ENCODE measurements at regions not wholly inside any gene's neighbourhood (a gene's known extent, or its start where the extent isn't known, plus 50 kb on each side); places are given as distances from the start of the nearest gene placed in this dataset.

- Histone ChIP-seq H3F3A (replicated peaks; ENCODE audit: low read depth) (no peaks in the 10 kb centered on the region), H4K20me1 (replicated peaks; ENCODE audit: insufficient read depth) (no peaks in the 10 kb centered on the region), H3K4me1 (ENCODE audit: insufficient read depth) (no peaks in the 10 kb centered on the region), H3K27me3 (ENCODE audit: insufficient read depth) (no peaks in the 10 kb centered on the region), H3K36me3 (ENCODE audit: insufficient read depth) (no peaks in the 10 kb centered on the region), H3K27ac (ENCODE audit: low read depth) (no peak overlapping the region), H3K79me2 (replicated peaks; ENCODE audit: insufficient read depth) (no peaks in the 10 kb centered on the region), H3K4me3 (no peak overlapping the region), H3K9me2 (ENCODE audit: insufficient read depth) (0 out of 2 replicates have a peak, but pooled peaks cover 3% of the 10 kb centered on the region), H2AFZ (no peak overlapping the region), H3K4me2 (no peak overlapping the region)
- H3K4me3 Mint-ChIP-seq: no peak overlapping the region
- ATAC-seq: no peak
- no peak overlapping the region for H3K27ac Mint-ChIP-seq
- DNase-seq (ENCODE audit: low spot score): no peak
- TF ChIP-seq EZH2phosphoT487 (IDR thresholded peaks at IDR 0.05; ENCODE audit: unreplicated experiment) (no peak), POLR2AphosphoS5 (IDR thresholded peaks at IDR 0.05; ENCODE audit: low read depth) (no peak), STAT1 (IDR thresholded peaks at IDR 0.05; ENCODE audit: unreplicated experiment) (no peak)
- no peaks in the 10 kb centered on the region for H3K36me3 Mint-ChIP-seq (ENCODE audit: low read depth)
- peaks cover 2% of the 10 kb centered on the region for H3K27me3 Mint-ChIP-seq (ENCODE audit: insufficient read depth, low read depth, poor library complexity)
- no peaks in the 10 kb centered on the region for H3K9me3 Mint-ChIP-seq
- H3K4me1 Mint-ChIP-seq: peaks cover 3% of the 10 kb centered on the region; the same call in 1 of the 3 replicates
Measured at GRCh38 chr18:47313901-47314300, 62.4 kb upstream of the SKOR2 start.

- H3K36me3 Mint-ChIP-seq (ENCODE audit: low read depth): no peaks in the 10 kb centered on the region
- no peak overlapping the region for H3K4me3 Mint-ChIP-seq
- DNase-seq (ENCODE audit: low spot score) (no peak), ATAC-seq (no peak)
- Histone ChIP-seq H3K4me2 (no peak overlapping the region), H3K27ac (ENCODE audit: low read depth) (no peak overlapping the region), H2AFZ (no peak overlapping the region), H3K79me2 (replicated peaks; ENCODE audit: insufficient read depth) (no peaks in the 10 kb centered on the region), H3K4me1 (ENCODE audit: insufficient read depth) (no peaks in the 10 kb centered on the region), H3K27me3 (ENCODE audit: insufficient read depth) (no peaks in the 10 kb centered on the region), H3K4me3 (no peak overlapping the region), H4K20me1 (replicated peaks; ENCODE audit: insufficient read depth) (no peaks in the 10 kb centered on the region), H3K9me2 (ENCODE audit: insufficient read depth) (0 out of 2 replicates have a peak, but pooled peaks cover 3% of the 10 kb centered on the region), H3K36me3 (ENCODE audit: insufficient read depth) (no peaks in the 10 kb centered on the region), H3F3A (replicated peaks; ENCODE audit: low read depth) (no peaks in the 10 kb centered on the region)
- H3K9me3 Mint-ChIP-seq: no peaks in the 10 kb centered on the region
- no peak overlapping the region for H3K27ac Mint-ChIP-seq
- peaks cover 2% of the 10 kb centered on the region for H3K27me3 Mint-ChIP-seq (ENCODE audit: insufficient read depth, low read depth, poor library complexity)
- H3K4me1 Mint-ChIP-seq: peaks cover 3% of the 10 kb centered on the region; the same call in 1 of the 3 replicates
- TF ChIP-seq, protein P1, sequence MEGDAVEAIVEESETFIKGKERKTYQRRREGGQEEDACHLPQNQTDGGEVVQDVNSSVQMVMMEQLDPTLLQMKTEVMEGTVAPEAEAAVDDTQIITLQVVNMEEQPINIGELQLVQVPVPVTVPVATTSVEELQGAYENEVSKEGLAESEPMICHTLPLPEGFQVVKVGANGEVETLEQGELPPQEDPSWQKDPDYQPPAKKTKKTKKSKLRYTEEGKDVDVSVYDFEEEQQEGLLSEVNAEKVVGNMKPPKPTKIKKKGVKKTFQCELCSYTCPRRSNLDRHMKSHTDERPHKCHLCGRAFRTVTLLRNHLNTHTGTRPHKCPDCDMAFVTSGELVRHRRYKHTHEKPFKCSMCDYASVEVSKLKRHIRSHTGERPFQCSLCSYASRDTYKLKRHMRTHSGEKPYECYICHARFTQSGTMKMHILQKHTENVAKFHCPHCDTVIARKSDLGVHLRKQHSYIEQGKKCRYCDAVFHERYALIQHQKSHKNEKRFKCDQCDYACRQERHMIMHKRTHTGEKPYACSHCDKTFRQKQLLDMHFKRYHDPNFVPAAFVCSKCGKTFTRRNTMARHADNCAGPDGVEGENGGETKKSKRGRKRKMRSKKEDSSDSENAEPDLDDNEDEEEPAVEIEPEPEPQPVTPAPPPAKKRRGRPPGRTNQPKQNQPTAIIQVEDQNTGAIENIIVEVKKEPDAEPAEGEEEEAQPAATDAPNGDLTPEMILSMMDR (conservative IDR thresholded peaks at IDR 0.05; ENCODE audit: low read depth in 2 of 2): no peak
- TF ChIP-seq, protein P2, sequence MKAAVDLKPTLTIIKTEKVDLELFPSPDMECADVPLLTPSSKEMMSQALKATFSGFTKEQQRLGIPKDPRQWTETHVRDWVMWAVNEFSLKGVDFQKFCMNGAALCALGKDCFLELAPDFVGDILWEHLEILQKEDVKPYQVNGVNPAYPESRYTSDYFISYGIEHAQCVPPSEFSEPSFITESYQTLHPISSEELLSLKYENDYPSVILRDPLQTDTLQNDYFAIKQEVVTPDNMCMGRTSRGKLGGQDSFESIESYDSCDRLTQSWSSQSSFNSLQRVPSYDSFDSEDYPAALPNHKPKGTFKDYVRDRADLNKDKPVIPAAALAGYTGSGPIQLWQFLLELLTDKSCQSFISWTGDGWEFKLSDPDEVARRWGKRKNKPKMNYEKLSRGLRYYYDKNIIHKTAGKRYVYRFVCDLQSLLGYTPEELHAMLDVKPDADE (IDR thresholded peaks at IDR 0.05): no peak
- no peak for TF ChIP-seq CREB1 (CRISPR knock-in tag; IDR thresholded peaks at IDR 0.05; ENCODE audit: low read depth)
- no peak for TF ChIP-seq EZH2 (IDR thresholded peaks at IDR 0.05; ENCODE audit: low read depth, unreplicated experiment)
- no peak for TF ChIP-seq STAT1 (IDR thresholded peaks at IDR 0.05; ENCODE audit: unreplicated experiment)
- no peak for TF ChIP-seq ZNF331 (CRISPR knock-in tag; IDR thresholded peaks at IDR 0.05; ENCODE audit: low read depth)
- TF ChIP-seq EZH2phosphoT487 (IDR thresholded peaks at IDR 0.05; ENCODE audit: unreplicated experiment): no peak
- TF ChIP-seq ZNF462 (CRISPR knock-in tag; IDR thresholded peaks at IDR 0.05): no peak
- no peak for TF ChIP-seq JUNB (IDR thresholded peaks at IDR 0.05; ENCODE audit: unreplicated experiment)
Measured at GRCh38 chr18:47311585-47311984, 60.1 kb upstream of the SKOR2 start.
